ENCODE measurements at regions not wholly inside any gene's neighbourhood (a gene's known extent, or its start where the extent isn't known, plus 50 kb on each side); places are given as distances from the start of the nearest gene placed in this dataset.

- BruUV-seq (replicated peaks) = no TSS peak
- peaks cover 0 to 3% of the 10 kb centered on the region in 2 experiments; a peak in 1 of 5 replicates for H3K27me3 ChIP-seq (ENCODE audit: control insufficient read depth in 1 of 2, insufficient read depth in 2 of 2, low read length in 2 of 2)
- ChIA-PET CTCF (ENCODE audit: low intra/inter-chr PET ratio, low total read pairs) (no interaction called here), POLR2A (no interaction called here)
- ATAC-seq = no peak
- no peak overlapping the region for H3K4me3 ChIP-seq (replicated peaks in 1 of 3; ENCODE audit: insufficient read depth in 1 of 3, low read depth in 2 of 3, low read length in 3 of 3)
- H3K4me1 ChIP-seq (ENCODE audit: insufficient read depth, low read length) = peaks cover 17% of the 10 kb centered on the region
- no peak overlapping the region for H3K27ac ChIP-seq (ENCODE audit: extremely low read length, insufficient read depth, low read length)
- no peak overlapping the region for H3K9ac ChIP-seq (ENCODE audit: insufficient read depth, low read depth, low read length)
- no peak for DNase-seq (ENCODE audit: low spot score)
- H3K79me2 ChIP-seq (ENCODE audit: insufficient read depth, low read length) = no peaks in the 10 kb centered on the region
- H2AFZ ChIP-seq (ENCODE audit: low read length) = no peak overlapping the region
- H3K4me2 ChIP-seq (ENCODE audit: low read depth, low read length) = no peak overlapping the region
- H4K20me1 ChIP-seq (ENCODE audit: insufficient read depth, low read length) = no peaks in the 10 kb centered on the region
- in situ Hi-C loops (cut with HindIII; ENCODE audit: extremely low pct_ligation_motif_present, low pct_unique_long_range_greater_than_20kb) (loop anchor here (25.0 kb wide), 1 partner anchor 679 kb away; no protein-coding TSS in a partner anchor), intact Hi-C loops (cut with micrococcal nuclease; ENCODE audit: unreplicated experiment) (no loop called here)
- no peak for FAIRE-seq
- no peaks in the 10 kb centered on the region for H3K9me3 ChIP-seq (ENCODE audit: low read length)
- TF ChIP-seq RBM22 (optimal IDR thresholded peaks at IDR 0.05; ENCODE audit: low read length) (no peak), SP4 (CRISPR knock-in tag; IDR thresholded peaks at IDR 0.05) (no peak), ZIK1 (CRISPR knock-in tag; IDR thresholded peaks at IDR 0.05; ENCODE audit: borderline replicate concordance, low read depth) (no peak), ZNF232 (CRISPR knock-in tag; IDR thresholded peaks at IDR 0.05; ENCODE audit: borderline replicate concordance) (no peak), NR2C2 (CRISPR knock-in tag; IDR thresholded peaks at IDR 0.05; ENCODE audit: borderline replicate concordance) (no peak), ZFP36 (IDR thresholded peaks at IDR 0.05; ENCODE audit: borderline replicate concordance, low read depth, low read length, partially characterized antibody) (no peak), ZNF781 (CRISPR knock-in tag; IDR thresholded peaks at IDR 0.05; ENCODE audit: borderline replicate concordance, not compliant biosample characterization) (no peak), ZNF564 (CRISPR knock-in tag; IDR thresholded peaks at IDR 0.05) (no peak), TRIM24 (CRISPR knock-in tag; IDR thresholded peaks at IDR 0.05) (no peak), ZNF12 (CRISPR knock-in tag; IDR thresholded peaks at IDR 0.05) (no peak)
- TF ChIP-seq, protein P1, sequence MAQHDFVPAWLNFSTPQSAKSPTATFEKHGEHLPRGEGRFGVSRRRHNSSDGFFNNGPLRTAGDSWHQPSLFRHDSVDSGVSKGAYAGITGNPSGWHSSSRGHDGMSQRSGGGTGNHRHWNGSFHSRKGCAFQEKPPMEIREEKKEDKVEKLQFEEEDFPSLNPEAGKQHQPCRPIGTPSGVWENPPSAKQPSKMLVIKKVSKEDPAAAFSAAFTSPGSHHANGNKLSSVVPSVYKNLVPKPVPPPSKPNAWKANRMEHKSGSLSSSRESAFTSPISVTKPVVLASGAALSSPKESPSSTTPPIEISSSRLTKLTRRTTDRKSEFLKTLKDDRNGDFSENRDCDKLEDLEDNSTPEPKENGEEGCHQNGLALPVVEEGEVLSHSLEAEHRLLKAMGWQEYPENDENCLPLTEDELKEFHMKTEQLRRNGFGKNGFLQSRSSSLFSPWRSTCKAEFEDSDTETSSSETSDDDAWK (CRISPR knock-in tag; IDR thresholded peaks at IDR 0.05) = no peak
- TF ChIP-seq, protein P2, sequence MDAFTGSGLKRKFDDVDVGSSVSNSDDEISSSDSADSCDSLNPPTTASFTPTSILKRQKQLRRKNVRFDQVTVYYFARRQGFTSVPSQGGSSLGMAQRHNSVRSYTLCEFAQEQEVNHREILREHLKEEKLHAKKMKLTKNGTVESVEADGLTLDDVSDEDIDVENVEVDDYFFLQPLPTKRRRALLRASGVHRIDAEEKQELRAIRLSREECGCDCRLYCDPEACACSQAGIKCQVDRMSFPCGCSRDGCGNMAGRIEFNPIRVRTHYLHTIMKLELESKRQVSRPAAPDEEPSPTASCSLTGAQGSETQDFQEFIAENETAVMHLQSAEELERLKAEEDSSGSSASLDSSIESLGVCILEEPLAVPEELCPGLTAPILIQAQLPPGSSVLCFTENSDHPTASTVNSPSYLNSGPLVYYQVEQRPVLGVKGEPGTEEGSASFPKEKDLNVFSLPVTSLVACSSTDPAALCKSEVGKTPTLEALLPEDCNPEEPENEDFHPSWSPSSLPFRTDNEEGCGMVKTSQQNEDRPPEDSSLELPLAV (CRISPR knock-in tag; conservative IDR thresholded peaks at IDR 0.05; ENCODE audit: low read depth) = no peak
- TF ChIP-seq, protein P3, sequence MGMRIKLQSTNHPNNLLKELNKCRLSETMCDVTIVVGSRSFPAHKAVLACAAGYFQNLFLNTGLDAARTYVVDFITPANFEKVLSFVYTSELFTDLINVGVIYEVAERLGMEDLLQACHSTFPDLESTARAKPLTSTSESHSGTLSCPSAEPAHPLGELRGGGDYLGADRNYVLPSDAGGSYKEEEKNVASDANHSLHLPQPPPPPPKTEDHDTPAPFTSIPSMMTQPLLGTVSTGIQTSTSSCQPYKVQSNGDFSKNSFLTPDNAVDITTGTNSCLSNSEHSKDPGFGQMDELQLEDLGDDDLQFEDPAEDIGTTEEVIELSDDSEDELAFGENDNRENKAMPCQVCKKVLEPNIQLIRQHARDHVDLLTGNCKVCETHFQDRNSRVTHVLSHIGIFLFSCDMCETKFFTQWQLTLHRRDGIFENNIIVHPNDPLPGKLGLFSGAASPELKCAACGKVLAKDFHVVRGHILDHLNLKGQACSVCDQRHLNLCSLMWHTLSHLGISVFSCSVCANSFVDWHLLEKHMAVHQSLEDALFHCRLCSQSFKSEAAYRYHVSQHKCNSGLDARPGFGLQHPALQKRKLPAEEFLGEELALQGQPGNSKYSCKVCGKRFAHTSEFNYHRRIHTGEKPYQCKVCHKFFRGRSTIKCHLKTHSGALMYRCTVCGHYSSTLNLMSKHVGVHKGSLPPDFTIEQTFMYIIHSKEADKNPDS (CRISPR knock-in tag; IDR thresholded peaks at IDR 0.05) = no peak
- TF ChIP-seq, protein P4, sequence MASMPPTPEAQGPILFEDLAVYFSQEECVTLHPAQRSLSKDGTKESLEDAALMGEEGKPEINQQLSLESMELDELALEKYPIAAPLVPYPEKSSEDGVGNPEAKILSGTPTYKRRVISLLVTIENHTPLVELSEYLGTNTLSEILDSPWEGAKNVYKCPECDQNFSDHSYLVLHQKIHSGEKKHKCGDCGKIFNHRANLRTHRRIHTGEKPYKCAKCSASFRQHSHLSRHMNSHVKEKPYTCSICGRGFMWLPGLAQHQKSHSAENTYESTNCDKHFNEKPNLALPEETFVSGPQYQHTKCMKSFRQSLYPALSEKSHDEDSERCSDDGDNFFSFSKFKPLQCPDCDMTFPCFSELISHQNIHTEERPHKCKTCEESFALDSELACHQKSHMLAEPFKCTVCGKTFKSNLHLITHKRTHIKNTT (CRISPR knock-in tag; IDR thresholded peaks at IDR 0.05) = no peak
- TF ChIP-seq, protein P5, sequence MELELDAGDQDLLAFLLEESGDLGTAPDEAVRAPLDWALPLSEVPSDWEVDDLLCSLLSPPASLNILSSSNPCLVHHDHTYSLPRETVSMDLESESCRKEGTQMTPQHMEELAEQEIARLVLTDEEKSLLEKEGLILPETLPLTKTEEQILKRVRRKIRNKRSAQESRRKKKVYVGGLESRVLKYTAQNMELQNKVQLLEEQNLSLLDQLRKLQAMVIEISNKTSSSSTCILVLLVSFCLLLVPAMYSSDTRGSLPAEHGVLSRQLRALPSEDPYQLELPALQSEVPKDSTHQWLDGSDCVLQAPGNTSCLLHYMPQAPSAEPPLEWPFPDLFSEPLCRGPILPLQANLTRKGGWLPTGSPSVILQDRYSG (CRISPR knock-in tag; IDR thresholded peaks at IDR 0.05) = no peak
- no peaks in the 10 kb centered on the region for H3K36me3 ChIP-seq (replicated peaks in 1 of 2; ENCODE audit: control insufficient read depth in 1 of 2, insufficient read depth in 2 of 2, low read length in 2 of 2)
These were observed 66.7 kb upstream of the STT3B start for GRCh38 chr3:31465999-31466398.

Data from HepG2 (cell line).